ENCODE measurements at regions not wholly inside any gene's neighbourhood (a gene's known extent, or its start where the extent isn't known, plus 50 kb on each side); places are given as distances from the start of the nearest gene placed in this dataset.

- Histone ChIP-seq H3K9me3 (ENCODE audit: low read length) (no peaks in the 10 kb centered on the region), H3K9me2 (replicated peaks; ENCODE audit: low read length) (no peaks in the 10 kb centered on the region), H3K9ac (ENCODE audit: low read length) (no peak overlapping the region), H2AFZ (ENCODE audit: low read length) (no peak overlapping the region), H3K79me2 (ENCODE audit: low read length) (no peaks in the 10 kb centered on the region), H4K20me1 (ENCODE audit: low read length) (no peaks in the 10 kb centered on the region), H3K4me3 (ENCODE audit: low read length) (no peak overlapping the region), H3K27me3 (ENCODE audit: low read length) (peaks cover 3% of the 10 kb centered on the region; the same call in 1 of the 2 replicates), H3K4me2 (ENCODE audit: low read length) (no peak overlapping the region), H3F3A (ENCODE audit: low read length, unreplicated experiment) (no peaks in the 10 kb centered on the region), H3K4me1 (ENCODE audit: insufficient read depth, low read length) (no peaks in the 10 kb centered on the region), H3K36me3 (ENCODE audit: low read depth, low read length) (no peaks in the 10 kb centered on the region), H3K27ac (ENCODE audit: low read length) (no peak overlapping the region)
- TF ChIP-seq EZH2 (IDR thresholded peaks at IDR 0.05; ENCODE audit: low read length, unreplicated experiment) (no peak), CTCF (conservative IDR thresholded peaks at IDR 0.05; ENCODE audit: low read depth, low read length) (no peak), EZH2phosphoT487 (IDR thresholded peaks at IDR 0.05; ENCODE audit: borderline replicate concordance, low read length) (no peak)
- ChIA-PET POLR2A (ENCODE audit: unreplicated experiment) (no interaction called here), CTCF (no interaction called here)
- no peak for ATAC-seq
- DNase-seq, result no peak
- intact Hi-C loops (cut with micrococcal nuclease), result no loop called here
- no TSS peak for BruUV-seq (replicated peaks)
These were observed 167.1 kb downstream of the OXSM start for GRCh38 chr3:25957026-25957425.

GRCh38 chr3:25960776-25961175, 170.9 kb downstream of the OXSM start:
- ChIA-PET POLR2A (ENCODE audit: unreplicated experiment) (no interaction called here), CTCF (interaction anchor here (0.8 kb wide), 1 partner anchor 57 kb away, joined by 3 read pairs; no protein-coding TSS in a partner anchor)
- Histone ChIP-seq H3K4me2 (ENCODE audit: low read length) (no peak overlapping the region), H3K79me2 (ENCODE audit: low read length) (no peaks in the 10 kb centered on the region), H3K27me3 (ENCODE audit: low read length) (0 out of 2 replicates have a peak, but pooled peaks cover 4% of the 10 kb centered on the region), H2AFZ (ENCODE audit: low read length) (no peak overlapping the region), H3K9ac (ENCODE audit: low read length) (no peak overlapping the region), H4K20me1 (ENCODE audit: low read length) (no peaks in the 10 kb centered on the region), H3K36me3 (ENCODE audit: low read depth, low read length) (no peaks in the 10 kb centered on the region), H3K9me3 (ENCODE audit: low read length) (no peaks in the 10 kb centered on the region), H3K4me3 (ENCODE audit: low read length) (no peak overlapping the region), H3K9me2 (replicated peaks; ENCODE audit: low read length) (no peaks in the 10 kb centered on the region), H3K4me1 (ENCODE audit: insufficient read depth, low read length) (no peaks in the 10 kb centered on the region), H3F3A (ENCODE audit: low read length, unreplicated experiment) (no peaks in the 10 kb centered on the region), H3K27ac (ENCODE audit: low read length) (no peak overlapping the region)
- intact Hi-C loops (cut with micrococcal nuclease), result no loop called here
- ATAC-seq, result no peak
- TF ChIP-seq CTCF (conservative IDR thresholded peaks at IDR 0.05; ENCODE audit: low read depth, low read length) (no peak), EZH2phosphoT487 (IDR thresholded peaks at IDR 0.05; ENCODE audit: borderline replicate concordance, low read length) (no peak)
- BruUV-seq (replicated peaks), result no TSS peak
- no peak for DNase-seq

GRCh38 chr3:25962255-25962654, 172.4 kb downstream of the OXSM start:
- 0 out of 2 replicates have a peak, but pooled peaks cover 4% of the 10 kb centered on the region for H3K27me3 ChIP-seq (ENCODE audit: low read length)
- H3K4me3 ChIP-seq (ENCODE audit: low read length), result no peak overlapping the region
- no TSS peak for BruUV-seq (replicated peaks)
- H2AFZ ChIP-seq (ENCODE audit: low read length), result no peak overlapping the region
- no peak overlapping the region for H3K27ac ChIP-seq (ENCODE audit: low read length)
- intact Hi-C loops (cut with micrococcal nuclease), result loop anchor here (1.0 kb wide), 2 partner anchors 119 to 314 kb away; no protein-coding TSS in a partner anchor
- H3K4me1 ChIP-seq (ENCODE audit: insufficient read depth, low read length), result no peaks in the 10 kb centered on the region
- TF ChIP-seq CTCF (conservative IDR thresholded peaks at IDR 0.05; ENCODE audit: low read depth, low read length) (peak; percentile 72), EZH2 (IDR thresholded peaks at IDR 0.05; ENCODE audit: low read length, unreplicated experiment) (no peak)
- H3K79me2 ChIP-seq (ENCODE audit: low read length), result no peaks in the 10 kb centered on the region
- no peaks in the 10 kb centered on the region for H4K20me1 ChIP-seq (ENCODE audit: low read length)
- no peaks in the 10 kb centered on the region for H3K9me3 ChIP-seq (ENCODE audit: low read length)
- no peaks in the 10 kb centered on the region for H3K9me2 ChIP-seq (replicated peaks; ENCODE audit: low read length)
- no peak overlapping the region for H3K4me2 ChIP-seq (ENCODE audit: low read length)
- peak; percentile 61 for DNase-seq
- no peaks in the 10 kb centered on the region for H3F3A ChIP-seq (ENCODE audit: low read length, unreplicated experiment)
- H3K36me3 ChIP-seq (ENCODE audit: low read depth, low read length), result no peaks in the 10 kb centered on the region
- ChIA-PET CTCF (interaction anchor here (0.7 kb wide), 1 partner anchor 315 kb away, joined by 5 read pairs; no protein-coding TSS in a partner anchor), POLR2A (ENCODE audit: unreplicated experiment) (no interaction called here)
- peak; percentile 73 for ATAC-seq
- no peak overlapping the region for H3K9ac ChIP-seq (ENCODE audit: low read length)
